ENCODE measurements at regions not wholly inside any gene's neighbourhood (a gene's known extent, or its start where the extent isn't known, plus 50 kb on each side); places are given as distances from the start of the nearest gene placed in this dataset.

- no peak overlapping the region for H3K4me3 ChIP-seq (ENCODE audit: low read depth, low read length)
- no peak for TF ChIP-seq CTCF (IDR thresholded peaks at IDR 0.05; ENCODE audit: low read depth, low read length)
- no peak for DNase-seq (ENCODE audit: low read depth, low spot score)
- in situ Hi-C loops (cut with HindIII; ENCODE audit: low sequenced_read_pairs): no loop called here
These were observed 519.2 kb downstream of the TCERG1L start for GRCh38 chr10:130792096-130792845.

- H3K4me3 ChIP-seq (ENCODE audit: low read depth, low read length): no peak overlapping the region
- TF ChIP-seq CTCF (IDR thresholded peaks at IDR 0.05; ENCODE audit: low read depth, low read length): no peak
- no peak for DNase-seq (ENCODE audit: low read depth, low spot score)
- in situ Hi-C loops (cut with HindIII; ENCODE audit: low sequenced_read_pairs): no loop called here
These were observed 515.7 kb downstream of the TCERG1L start for GRCh38 chr10:130795819-130796218.

- in situ Hi-C loops (cut with HindIII; ENCODE audit: low sequenced_read_pairs): no loop called here
- TF ChIP-seq CTCF (IDR thresholded peaks at IDR 0.05; ENCODE audit: low read depth, low read length): no peak
- H3K4me3 ChIP-seq (ENCODE audit: low read depth, low read length): no peak overlapping the region
- DNase-seq (ENCODE audit: low read depth, low spot score): no peak
These were observed 512.0 kb downstream of the TCERG1L start for GRCh38 chr10:130799532-130799931.

- no peak overlapping the region for H3K4me3 ChIP-seq (ENCODE audit: low read depth, low read length)
These were observed 511.2 kb downstream of the TCERG1L start for GRCh38 chr10:130800281-130800680.

GRCh38 chr10:130801276-130801675, 510.2 kb downstream of the TCERG1L start:
- DNase-seq (ENCODE audit: low read depth, low spot score): no peak
- no peak overlapping the region for H3K4me3 ChIP-seq (ENCODE audit: low read depth, low read length)
- TF ChIP-seq CTCF (IDR thresholded peaks at IDR 0.05; ENCODE audit: low read depth, low read length): no peak
- in situ Hi-C loops (cut with HindIII; ENCODE audit: low sequenced_read_pairs): no loop called here

More at GRCh38 chr10:130800281-130800680, 511.2 kb downstream of the TCERG1L start:
- TF ChIP-seq CTCF (IDR thresholded peaks at IDR 0.05; ENCODE audit: low read depth, low read length): no peak
- no peak for DNase-seq (ENCODE audit: low read depth, low spot score)
- in situ Hi-C loops (cut with HindIII; ENCODE audit: low sequenced_read_pairs): no loop called here

GRCh38 chr10:130801784-130802183, 509.7 kb downstream of the TCERG1L start:
- H3K4me3 ChIP-seq (ENCODE audit: low read depth, low read length): no peak overlapping the region
- DNase-seq (ENCODE audit: low read depth, low spot score): no peak
- in situ Hi-C loops (cut with HindIII; ENCODE audit: low sequenced_read_pairs): no loop called here
- no peak for TF ChIP-seq CTCF (IDR thresholded peaks at IDR 0.05; ENCODE audit: low read depth, low read length)
